ENCODE measurements at regions not wholly inside any gene's neighbourhood (a gene's known extent, or its start where the extent isn't known, plus 50 kb on each side); places are given as distances from the start of the nearest gene placed in this dataset.
"Not testable (repeated sequence)": the region's sequence is repeated elsewhere in the genome, so short reads cannot be mapped to it uniquely, and the experiment has no call there.

- Mint-ChIP-seq H3K4me3 (no peak overlapping the region), H3K27me3 (no peaks in the 10 kb centered on the region), H3K27ac (no peak overlapping the region), H3K9me3 (peaks cover 0 to 4% of the 10 kb centered on the region in 2 donors), H3K4me1 (no peaks in the 10 kb centered on the region)
- DNase-seq (no peak), ATAC-seq (no peak)
These were observed 304.1 kb upstream of the FGF13 start for GRCh38 chrX:139015627-139016026.

- no peak overlapping the region for H3K27ac Mint-ChIP-seq
- ATAC-seq (no peak), DNase-seq (no peak)
- no peaks in the 10 kb centered on the region for H3K4me1 Mint-ChIP-seq
- H3K4me3 Mint-ChIP-seq: no peak overlapping the region
- no peaks in the 10 kb centered on the region for H3K27me3 Mint-ChIP-seq
- H3K9me3 Mint-ChIP-seq: no peaks in the 10 kb centered on the region
These were observed 296.7 kb upstream of the FGF13 start for GRCh38 chrX:139008185-139008584.

- not testable (repeated sequence) for H3K27me3 Mint-ChIP-seq, H3K4me1 Mint-ChIP-seq, H3K4me3 Mint-ChIP-seq, H3K9me3 Mint-ChIP-seq, DNase-seq, ATAC-seq, H3K27ac Mint-ChIP-seq
These were observed 292.5 kb upstream of the FGF13 start for GRCh38 chrX:139003856-139004527.

- DNase-seq (no peak), ATAC-seq (no peak)
- Mint-ChIP-seq H3K27ac (no peak overlapping the region), H3K4me1 (no peaks in the 10 kb centered on the region), H3K4me3 (no peak overlapping the region), H3K27me3 (no peaks in the 10 kb centered on the region), H3K9me3 (peaks cover 0 to 4% of the 10 kb centered on the region in 2 donors)
These were observed 290.8 kb upstream of the FGF13 start for GRCh38 chrX:139002319-139002718.

- DNase-seq: no peak
- ATAC-seq: no peak
- H3K27me3 Mint-ChIP-seq: no peaks in the 10 kb centered on the region
- H3K4me3 Mint-ChIP-seq: no peak overlapping the region
- no peaks in the 10 kb centered on the region for H3K4me1 Mint-ChIP-seq
- H3K9me3 Mint-ChIP-seq: peaks cover 0 to 7% of the 10 kb centered on the region in 2 donors
- no peak overlapping the region for H3K27ac Mint-ChIP-seq
These were observed 284.8 kb upstream of the FGF13 start for GRCh38 chrX:138996268-138996667.

GRCh38 chrX:138995458-138995857, 283.9 kb upstream of the FGF13 start:
- Mint-ChIP-seq H3K9me3 (peaks cover 0 to 7% of the 10 kb centered on the region in 2 donors), H3K4me3 (no peak overlapping the region), H3K4me1 (no peaks in the 10 kb centered on the region), H3K27ac (no peak overlapping the region), H3K27me3 (no peaks in the 10 kb centered on the region)
- ATAC-seq (no peak), DNase-seq (no peak)

- H3K4me1 Mint-ChIP-seq, H3K9me3 Mint-ChIP-seq, ATAC-seq, H3K27ac Mint-ChIP-seq, H3K27me3 Mint-ChIP-seq, DNase-seq, H3K4me3 Mint-ChIP-seq: not testable (repeated sequence)
These were observed 278.9 kb upstream of the FGF13 start for GRCh38 chrX:138990425-138990824.

- H3K27ac Mint-ChIP-seq: no peak overlapping the region
These were observed 275.3 kb upstream of the FGF13 start for GRCh38 chrX:138986866-138987265.

GRCh38 chrX:138986235-138986634, 274.7 kb upstream of the FGF13 start:
- ATAC-seq (no peak), DNase-seq (no peak)
- no peaks in the 10 kb centered on the region for H3K4me1 Mint-ChIP-seq
- no peak overlapping the region for H3K4me3 Mint-ChIP-seq
- H3K27me3 Mint-ChIP-seq: no peaks in the 10 kb centered on the region
- H3K9me3 Mint-ChIP-seq: no peaks in the 10 kb centered on the region
- no peak overlapping the region for H3K27ac Mint-ChIP-seq

More at GRCh38 chrX:138986866-138987265, 275.3 kb upstream of the FGF13 start:
- DNase-seq: no peak
- Mint-ChIP-seq H3K27me3 (no peaks in the 10 kb centered on the region), H3K9me3 (no peaks in the 10 kb centered on the region), H3K4me1 (no peaks in the 10 kb centered on the region), H3K4me3 (no peak overlapping the region)
- ATAC-seq: no peak

GRCh38 chrX:138982365-138982764, 270.8 kb upstream of the FGF13 start:
- ATAC-seq (no peak), DNase-seq (no peak)
- Mint-ChIP-seq H3K4me3 (no peak overlapping the region), H3K4me1 (no peaks in the 10 kb centered on the region), H3K27ac (no peak overlapping the region), H3K9me3 (peaks cover 0 to 6% of the 10 kb centered on the region in 2 donors), H3K27me3 (no peaks in the 10 kb centered on the region)

- no peak overlapping the region for H3K27ac Mint-ChIP-seq
- no peaks in the 10 kb centered on the region for H3K4me1 Mint-ChIP-seq
- no peak for ATAC-seq
- peaks cover 0 to 7% of the 10 kb centered on the region in 2 donors for H3K9me3 Mint-ChIP-seq
- no peak for DNase-seq
- H3K4me3 Mint-ChIP-seq: no peak overlapping the region
- no peaks in the 10 kb centered on the region for H3K27me3 Mint-ChIP-seq
These were observed 253.0 kb upstream of the FGF13 start for GRCh38 chrX:138964501-138964900.

GRCh38 chrX:138962419-138962818, 250.9 kb upstream of the FGF13 start:
- not testable (repeated sequence) for H3K9me3 Mint-ChIP-seq, H3K4me1 Mint-ChIP-seq, H3K27ac Mint-ChIP-seq, H3K27me3 Mint-ChIP-seq, ATAC-seq, H3K4me3 Mint-ChIP-seq, DNase-seq

GRCh38 chrX:138954976-138955375, 243.5 kb upstream of the FGF13 start:
- Mint-ChIP-seq H3K27ac (no peak overlapping the region), H3K4me3 (no peak overlapping the region), H3K4me1 (no peaks in the 10 kb centered on the region), H3K27me3 (no peaks in the 10 kb centered on the region), H3K9me3 (peaks cover 0 to 6% of the 10 kb centered on the region in 2 donors)
- ATAC-seq (no peak), DNase-seq (no peak)

- H3K27me3 Mint-ChIP-seq: no peaks in the 10 kb centered on the region
These were observed 235.4 kb upstream of the FGF13 start for GRCh38 chrX:138946926-138947325.

GRCh38 chrX:138945219-138945618, 233.7 kb upstream of the FGF13 start:
- Mint-ChIP-seq H3K4me1 (no peaks in the 10 kb centered on the region), H3K27me3 (no peaks in the 10 kb centered on the region), H3K9me3 (no peaks in the 10 kb centered on the region), H3K4me3 (no peak overlapping the region), H3K27ac (no peak overlapping the region)
- no peak for ATAC-seq
- DNase-seq: no peak

More at GRCh38 chrX:138946926-138947325, 235.4 kb upstream of the FGF13 start:
- Mint-ChIP-seq H3K4me3 (no peak overlapping the region), H3K4me1 (no peaks in the 10 kb centered on the region), H3K9me3 (no peaks in the 10 kb centered on the region), H3K27ac (no peak overlapping the region)
- DNase-seq: no peak
- no peak for ATAC-seq

- no peak for ATAC-seq
- no peak overlapping the region for H3K27ac Mint-ChIP-seq
- H3K4me1 Mint-ChIP-seq: no peaks in the 10 kb centered on the region
- no peak for DNase-seq
- H3K27me3 Mint-ChIP-seq: no peaks in the 10 kb centered on the region
- no peaks in the 10 kb centered on the region for H3K9me3 Mint-ChIP-seq
- no peak overlapping the region for H3K4me3 Mint-ChIP-seq
These were observed 227.5 kb upstream of the FGF13 start for GRCh38 chrX:138939038-138939437.

- Mint-ChIP-seq H3K27me3 (no peaks in the 10 kb centered on the region), H3K9me3 (no peaks in the 10 kb centered on the region), H3K27ac (no peak overlapping the region), H3K4me3 (no peak overlapping the region), H3K4me1 (no peaks in the 10 kb centered on the region)
- ATAC-seq (no peak), DNase-seq (no peak)
These were observed 226.5 kb upstream of the FGF13 start for GRCh38 chrX:138938003-138938402.

Measured in stimulated activated naive CD8-positive, alpha-beta T cell treated with anti-CD3 and anti-CD28 coated beads, Interleukin-15, amount 100 ng/mL, for 72 hours (primary cell).